ENCODE measurements at regions not wholly inside any gene's neighbourhood (a gene's known extent, or its start where the extent isn't known, plus 50 kb on each side); places are given as distances from the start of the nearest gene placed in this dataset.
A peak's percentile ranks its signal among the peaks of the same experiment; 100 is the strongest.
"Not testable (repeated sequence)": the region's sequence is repeated elsewhere in the genome, so short reads cannot be mapped to it uniquely, and the experiment has no call there.

DNA sequence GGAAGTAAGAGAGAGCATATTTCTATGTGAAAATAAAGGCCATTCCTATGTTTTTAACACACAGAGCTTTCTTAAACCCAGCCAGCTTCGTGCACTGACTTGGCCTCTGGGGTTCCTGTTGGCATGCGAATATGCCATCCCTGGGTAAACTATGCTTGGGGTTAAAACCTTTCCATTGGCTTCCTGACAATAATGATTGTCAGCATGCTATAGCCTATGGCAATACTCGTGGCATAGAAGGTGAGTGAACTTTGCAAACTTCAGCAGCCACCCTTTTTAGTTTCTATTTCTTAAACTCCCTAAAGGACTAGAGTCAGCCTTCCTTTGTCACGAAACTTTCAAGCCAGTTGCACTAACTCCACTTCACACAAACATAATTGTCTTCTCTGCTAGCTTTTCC is 148.4 kb upstream of the RGS6 start:
- DNase-seq (ENCODE audit: low read depth) = no peak

DNA sequence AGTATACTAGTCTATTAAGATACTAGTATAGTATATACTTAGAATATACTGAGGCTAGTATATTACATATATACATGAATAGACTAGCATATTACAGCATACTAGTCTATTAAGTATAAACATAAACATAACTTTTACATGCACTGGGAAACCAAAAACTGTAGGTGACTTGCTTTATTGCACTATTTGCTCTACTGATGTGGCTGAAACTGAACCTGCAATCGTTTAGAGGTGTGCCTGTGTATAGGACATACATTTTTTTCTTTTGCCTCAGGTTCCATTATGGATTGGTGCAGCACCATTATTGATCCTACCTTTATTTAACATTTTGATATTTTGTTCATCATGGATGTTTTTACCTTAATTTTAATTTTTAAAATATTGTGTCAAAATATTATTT is 143.2 kb upstream of the RGS6 start:
- no peak for DNase-seq (ENCODE audit: low read depth)

DNA sequence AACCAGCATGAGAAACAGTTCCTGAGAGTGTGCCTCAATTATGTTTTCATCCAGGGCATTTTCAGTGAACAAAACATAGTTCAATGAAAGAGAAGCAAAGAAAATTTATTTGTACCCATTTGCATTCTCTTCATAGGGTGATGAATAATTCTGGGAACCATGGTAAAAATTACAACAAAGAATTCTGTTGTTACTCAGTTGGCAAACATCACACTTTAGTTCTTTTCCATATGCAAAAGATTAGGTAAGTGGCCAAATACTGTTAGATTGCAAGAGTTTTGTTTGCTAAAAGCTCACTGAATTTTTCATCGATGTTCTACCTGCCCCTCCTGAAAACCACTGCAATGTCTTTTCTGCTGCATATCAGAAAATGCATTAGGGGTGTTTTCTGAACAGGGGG is 132.4 kb upstream of the RGS6 start:
- no peak for DNase-seq (ENCODE audit: low read depth)

DNA sequence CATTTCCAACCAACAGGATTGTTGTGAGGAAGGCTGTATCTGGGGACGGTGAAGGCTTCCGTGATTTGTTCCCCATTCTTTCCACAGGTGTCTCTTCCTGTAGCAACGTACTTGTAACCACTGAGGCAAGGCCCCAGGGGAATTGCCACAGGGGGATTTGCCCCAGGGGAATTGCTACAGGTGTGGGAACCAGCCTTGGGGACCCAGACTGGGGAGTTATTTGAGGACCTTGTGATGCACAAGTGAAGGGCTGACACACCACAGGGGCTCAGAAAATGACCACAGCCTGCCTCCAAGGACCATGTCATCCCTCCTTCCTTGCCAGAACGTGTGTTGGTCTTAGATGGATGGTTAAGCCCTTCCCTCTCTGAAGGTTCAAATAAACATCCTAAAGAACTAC is 131.4 kb upstream of the RGS6 start:
- no peak for DNase-seq (ENCODE audit: low read depth)

DNA sequence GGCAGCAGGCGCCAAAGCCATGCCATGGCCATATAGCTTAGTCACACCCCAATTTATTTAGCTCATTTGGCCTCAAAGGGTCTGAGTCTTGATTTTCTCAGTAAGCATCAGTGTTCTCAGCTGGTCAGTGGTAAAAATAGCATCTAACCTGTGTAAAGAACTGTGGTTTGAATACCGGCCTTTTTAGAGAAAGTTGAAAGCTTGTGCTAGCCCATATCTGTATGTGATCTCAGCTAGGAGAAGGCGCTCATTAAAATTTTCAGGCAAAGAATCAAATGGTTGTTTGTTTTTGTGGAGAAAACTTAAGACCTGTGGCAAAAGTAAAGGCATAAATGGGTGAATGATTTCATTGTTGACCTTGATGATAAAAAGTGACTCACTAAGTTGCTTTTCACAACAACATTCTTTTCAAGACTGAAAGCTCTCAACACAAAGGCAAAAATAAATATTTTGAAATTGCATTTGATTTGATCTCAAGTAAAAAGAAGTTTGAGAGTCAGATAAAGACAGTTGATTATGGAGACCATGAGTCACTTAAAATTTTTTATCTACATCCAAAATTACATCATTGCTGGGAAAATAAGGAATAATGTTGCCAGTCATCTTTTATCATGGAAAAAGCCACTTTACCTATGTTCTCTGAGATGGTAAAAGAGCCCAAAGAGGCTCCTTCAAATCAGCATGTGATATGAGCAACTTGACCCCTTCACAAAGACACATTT is 128.5 kb upstream of the RGS6 start:
- DNase-seq (ENCODE audit: low read depth) = peak; percentile 94

DNA sequence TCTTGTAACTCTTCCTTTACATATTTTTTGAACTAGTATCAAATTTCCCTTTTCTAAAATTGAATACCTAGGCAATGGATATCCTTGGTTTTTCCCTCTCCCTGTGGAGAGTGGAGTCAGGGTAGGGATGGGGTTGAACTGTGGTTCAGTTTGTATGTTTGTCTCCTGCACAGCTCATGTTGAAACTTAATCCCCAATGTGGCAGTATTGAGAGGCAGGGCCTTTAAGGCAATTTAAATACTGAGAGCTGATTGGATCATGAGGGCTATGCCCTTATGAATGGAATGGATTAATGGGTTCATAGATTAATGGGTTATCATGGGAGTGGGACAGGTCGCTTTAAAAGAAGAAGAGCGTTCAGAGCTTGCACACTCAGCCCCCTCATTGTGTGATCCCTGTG is 127.2 kb upstream of the RGS6 start:
- DNase-seq (ENCODE audit: low read depth) = no peak

DNA sequence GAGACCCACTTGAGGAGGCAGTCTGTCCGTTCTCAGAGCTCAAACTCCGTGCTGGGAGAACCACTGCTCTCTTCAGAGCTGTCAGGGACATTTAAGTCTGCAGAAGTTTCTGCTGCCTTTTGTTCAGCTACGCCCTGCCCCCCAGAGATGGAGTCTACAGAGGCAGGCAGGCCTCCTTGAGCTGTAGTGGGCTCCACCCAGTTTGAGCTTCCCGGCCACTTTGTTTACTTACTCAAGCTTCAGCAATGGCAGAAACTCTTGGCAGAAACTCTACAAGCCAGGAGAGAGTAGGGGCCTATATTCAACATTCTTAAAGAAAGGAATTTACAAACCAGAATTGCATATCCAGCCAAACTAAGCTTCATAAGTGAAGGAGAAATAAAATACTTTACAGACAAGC is 125.2 kb upstream of the RGS6 start:
- DNase-seq (ENCODE audit: low read depth) = not testable (repeated sequence)

DNA sequence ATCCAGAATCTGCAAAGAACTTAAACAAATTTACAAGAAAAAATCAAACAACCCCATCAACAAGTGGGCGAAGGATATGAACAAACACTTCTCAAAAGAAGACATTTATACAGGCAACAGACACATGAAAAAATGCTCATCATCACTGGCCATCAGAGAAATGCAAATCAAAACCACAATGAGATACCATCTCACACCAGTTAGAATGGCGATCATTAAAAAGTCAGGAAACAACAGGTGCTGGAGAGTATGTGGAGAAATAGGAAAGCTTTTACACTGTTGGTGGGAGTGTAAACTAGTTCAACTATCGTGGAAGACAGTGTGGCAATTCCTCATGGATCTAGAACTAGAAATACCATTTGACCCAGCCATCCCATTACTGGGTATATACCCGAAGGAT is 121.4 kb upstream of the RGS6 start:
- DNase-seq (ENCODE audit: low read depth) = not testable (repeated sequence)

DNA sequence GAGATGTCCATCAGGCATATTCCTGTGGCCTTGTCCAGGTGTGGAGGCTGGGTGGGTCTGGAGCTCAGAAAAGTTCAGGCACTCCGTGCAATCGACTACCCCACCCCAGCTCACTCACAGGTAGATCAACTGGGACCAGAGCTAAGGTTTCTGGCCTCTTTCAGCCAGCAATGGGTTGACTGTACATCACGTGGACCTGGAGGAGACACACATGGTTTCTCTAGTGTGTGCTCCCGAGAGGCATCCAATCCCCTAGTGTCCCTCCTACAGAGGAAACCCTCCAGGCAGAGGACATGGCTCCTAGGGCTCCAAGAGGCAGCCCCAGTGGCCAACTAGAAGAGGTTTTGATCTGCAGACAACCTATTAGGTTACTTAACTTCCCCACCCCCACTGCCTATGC is 119.5 kb upstream of the RGS6 start:
- DNase-seq (ENCODE audit: low read depth) = no peak

DNA sequence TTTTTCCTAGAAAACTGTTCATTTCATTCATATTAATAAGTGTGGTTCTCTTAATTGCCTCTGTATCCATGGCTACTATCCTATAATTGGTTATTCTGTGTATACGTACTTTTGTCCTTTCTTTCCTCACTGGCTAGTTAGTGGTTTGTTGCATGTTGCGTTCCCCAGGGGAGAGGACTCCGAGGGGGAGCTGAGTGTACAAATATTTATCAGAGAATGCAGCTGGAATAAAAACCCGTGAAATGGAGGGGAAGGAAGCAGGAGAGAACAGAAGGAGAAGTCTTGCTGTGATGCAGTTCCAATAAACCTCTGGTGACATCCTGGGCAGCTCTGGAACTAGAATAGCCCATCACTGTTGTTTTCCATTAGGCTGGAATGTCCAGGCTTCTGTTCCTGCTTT is 117.1 kb upstream of the RGS6 start:
- no peak for DNase-seq (ENCODE audit: low read depth)

DNA sequence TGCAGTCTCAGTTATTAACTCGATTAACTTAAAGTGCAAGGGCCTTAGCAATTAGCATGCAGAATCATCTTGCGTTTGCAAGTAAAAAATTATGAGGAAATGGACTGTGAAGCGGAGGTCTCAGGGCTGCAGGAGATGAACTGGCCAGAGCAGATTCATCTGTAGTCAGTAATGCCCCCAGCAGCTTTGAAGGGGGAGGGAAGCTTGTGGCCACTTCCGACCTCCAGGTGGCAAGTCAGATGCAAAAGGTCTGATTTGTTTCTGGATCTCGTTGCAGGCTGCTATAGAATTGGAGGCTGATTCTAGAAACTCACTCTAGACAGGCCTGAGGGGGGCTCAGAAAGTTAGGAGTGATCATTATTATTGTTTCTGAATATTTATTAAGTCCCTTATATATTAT is 107.4 kb upstream of the RGS6 start:
- no peak for DNase-seq (ENCODE audit: low read depth)

DNA sequence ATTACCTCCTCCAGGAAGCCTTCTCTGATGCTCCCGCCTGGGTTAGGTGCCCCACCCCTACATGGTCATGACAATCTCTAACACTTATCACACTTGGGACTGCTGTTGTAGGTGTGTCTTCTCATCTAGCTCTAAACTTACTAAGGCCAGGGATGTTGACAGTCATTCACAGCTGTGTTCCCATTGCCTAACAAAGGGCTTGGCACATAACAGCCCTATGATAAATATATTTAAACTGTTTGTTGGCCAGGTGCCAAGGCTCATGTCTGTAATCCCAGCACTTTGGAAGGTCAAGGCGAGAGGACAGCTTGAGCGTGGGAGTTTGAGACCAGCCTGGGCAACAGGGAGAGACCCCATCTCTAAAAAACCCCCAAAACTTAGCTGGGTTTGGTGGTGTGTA is 98.8 kb upstream of the RGS6 start:
- DNase-seq (ENCODE audit: low read depth) = no peak

DNA sequence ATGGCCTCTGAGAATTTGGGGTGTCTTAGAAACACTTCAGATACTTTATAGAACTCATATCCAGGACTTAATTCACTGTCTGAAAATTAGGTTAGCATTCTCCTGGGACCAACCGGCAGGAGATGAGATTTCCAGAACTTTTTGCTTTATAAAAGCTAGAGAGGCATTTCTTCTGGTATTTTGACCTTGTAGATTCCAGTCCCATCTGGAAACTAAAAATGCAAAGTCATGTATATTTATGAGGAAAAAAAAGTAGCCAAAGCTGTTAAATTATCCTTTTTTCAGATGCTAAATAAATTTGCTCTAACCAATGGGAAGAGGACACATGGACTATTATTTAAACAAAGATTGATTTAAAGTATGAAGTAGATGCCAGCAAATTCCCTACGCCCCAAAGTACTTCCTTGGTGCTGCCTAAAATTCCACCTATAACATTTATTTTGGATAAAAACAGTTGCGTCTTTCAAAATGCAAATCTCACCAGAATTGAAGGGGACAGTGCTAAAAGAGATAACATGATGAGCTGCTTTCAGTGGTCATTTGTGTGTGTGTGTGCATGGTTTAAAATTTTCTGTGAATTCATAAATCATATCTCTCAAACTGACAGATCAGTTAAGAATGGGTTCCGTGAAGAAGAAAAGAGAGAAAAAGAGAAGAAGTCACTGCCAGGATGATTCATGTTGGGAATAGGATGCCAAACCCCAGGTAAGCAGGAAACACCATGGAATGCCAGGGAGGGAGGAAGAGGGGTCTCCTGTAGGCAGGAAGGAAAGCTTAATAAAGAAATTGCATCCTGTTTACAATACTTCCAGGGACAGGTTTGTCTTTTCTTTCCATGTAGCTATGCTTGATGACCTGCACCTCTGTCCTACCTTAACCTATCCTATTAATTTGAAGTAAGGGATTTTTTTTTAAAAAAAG is 97.7 kb upstream of the RGS6 start:
- DNase-seq (ENCODE audit: low read depth) = no peak

DNA sequence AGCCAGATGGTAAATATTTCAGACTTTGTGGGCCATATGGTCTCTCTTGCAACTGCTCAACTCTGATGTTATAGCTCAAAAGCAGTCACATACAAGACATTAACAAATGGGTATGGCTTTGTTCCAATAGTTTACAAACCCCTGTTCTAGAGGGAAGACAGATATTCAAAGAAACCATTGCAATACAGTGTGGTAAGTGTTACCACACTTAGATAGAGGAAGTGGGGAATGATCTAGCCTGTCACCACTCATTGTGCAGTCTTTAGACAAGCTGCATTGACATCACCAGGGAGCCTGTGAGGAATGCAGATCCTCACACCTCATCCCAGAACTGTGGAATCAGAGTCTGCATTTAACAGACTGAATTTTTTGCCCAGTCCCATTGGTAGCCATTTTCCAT is 80.0 kb upstream of the RGS6 start:
- DNase-seq (ENCODE audit: low read depth) = peak; percentile 88

DNA sequence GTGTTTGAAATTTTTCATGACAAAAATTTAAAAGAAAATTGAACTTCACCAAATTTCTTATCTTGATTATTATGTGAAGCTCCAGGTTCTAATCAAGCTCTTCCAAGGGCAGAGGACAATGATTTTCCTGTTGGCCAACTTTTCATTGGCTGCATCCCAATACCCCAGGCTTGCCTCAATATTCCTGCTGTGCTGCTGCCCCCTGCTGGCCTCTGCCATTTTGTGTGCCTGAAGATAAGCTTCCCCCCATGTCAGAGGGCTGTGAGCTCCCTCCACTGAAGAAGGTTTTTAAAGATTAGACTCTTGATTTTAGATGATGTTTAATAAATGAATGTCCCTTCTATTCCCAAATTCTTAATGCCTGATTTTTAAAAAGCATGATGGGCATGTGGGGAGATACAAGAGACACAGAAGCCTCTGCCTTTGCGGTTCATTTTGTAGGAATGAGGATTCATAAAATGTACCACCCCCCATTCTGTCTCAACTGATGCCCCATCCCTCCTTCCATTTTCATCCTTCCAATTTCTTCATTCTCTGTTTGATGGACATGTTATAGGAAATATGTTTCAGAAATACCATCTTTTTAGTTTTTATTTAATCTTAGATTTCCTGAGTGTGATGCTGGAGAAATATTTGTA is 76.7 kb upstream of the RGS6 start:
- peak; percentile 73 for DNase-seq (ENCODE audit: low read depth)

DNA sequence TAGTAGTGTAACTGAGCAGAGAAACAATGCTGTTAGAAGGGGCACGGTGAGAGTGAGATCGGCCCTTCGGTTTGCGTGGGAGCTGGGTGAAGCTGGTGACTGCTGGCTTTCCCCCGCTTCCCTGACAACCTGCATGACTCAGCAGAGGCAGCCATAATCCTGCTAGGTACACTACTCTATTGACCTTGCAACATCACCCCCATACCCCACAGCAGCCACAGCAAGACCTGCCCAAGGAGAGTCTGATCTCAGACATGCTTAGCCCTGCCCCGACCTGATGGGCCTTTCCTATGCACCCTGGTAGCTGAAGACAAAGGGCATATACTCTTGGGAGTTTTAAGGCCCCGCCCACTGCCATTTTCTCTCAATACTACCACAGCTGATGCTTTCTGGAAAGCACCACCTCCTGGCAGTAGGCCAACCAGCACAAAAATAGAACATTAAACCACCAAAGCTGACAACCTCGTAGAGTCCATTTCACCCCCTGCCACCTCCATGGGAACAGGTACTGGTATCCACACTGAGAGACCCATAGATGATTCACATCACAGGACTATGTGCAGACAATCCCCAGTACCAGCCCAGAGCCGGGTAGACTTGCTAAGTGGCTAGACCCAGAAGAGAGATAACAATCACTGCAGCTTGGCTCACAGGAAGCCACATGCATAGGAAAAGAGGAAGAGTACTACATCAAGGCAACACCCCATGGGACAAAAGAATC is 75.9 kb upstream of the RGS6 start:
- DNase-seq (ENCODE audit: low read depth) = no peak

DNA sequence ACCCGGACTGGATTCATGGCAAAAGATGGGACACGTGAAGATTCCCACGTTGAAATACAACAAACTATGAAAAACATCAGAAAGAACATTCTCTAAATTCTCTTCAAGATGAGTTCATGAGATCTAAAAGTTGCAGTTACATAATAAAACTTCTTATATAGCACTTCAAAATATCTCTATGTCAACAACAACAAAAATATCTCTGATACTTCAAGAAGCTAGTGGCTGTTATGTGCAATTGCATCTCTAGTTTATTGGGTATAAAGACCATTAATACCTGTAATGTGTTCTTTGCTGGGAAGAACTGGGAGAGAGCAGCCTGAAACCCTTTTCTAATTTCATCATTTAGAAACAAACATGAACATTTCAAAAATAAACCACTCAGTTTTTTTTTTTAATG is 69.2 kb upstream of the RGS6 start:
- DNase-seq (ENCODE audit: low read depth) = no peak

DNA sequence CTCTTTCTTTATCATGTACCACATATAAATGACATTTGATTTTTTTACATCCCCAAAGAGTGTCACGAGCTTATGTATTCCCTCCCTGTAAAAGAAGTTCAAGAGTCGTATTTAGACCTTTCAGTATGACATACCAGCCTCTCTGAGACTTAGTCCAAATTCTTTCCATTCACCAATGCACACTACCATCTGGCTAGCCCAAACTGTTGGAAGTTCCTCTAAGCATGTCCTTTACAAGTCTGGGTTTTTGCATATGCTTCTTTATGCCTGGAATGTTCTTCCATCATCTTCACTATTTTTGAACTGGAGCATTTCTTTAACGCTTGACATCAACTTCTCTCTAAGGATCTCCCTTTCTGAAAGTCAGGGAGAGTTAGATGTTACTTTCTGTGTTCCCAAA is 68.5 kb upstream of the RGS6 start:
- DNase-seq (ENCODE audit: low read depth) = no peak
